ENCODE measurements at regions not wholly inside any gene's neighbourhood (a gene's known extent, or its start where the extent isn't known, plus 50 kb on each side); places are given as distances from the start of the nearest gene placed in this dataset.

- no peak for TF ChIP-seq CTCF (IDR thresholded peaks at IDR 0.05; ENCODE audit: low read depth, low read length)
- TF ChIP-seq EZH2phosphoT487 (IDR thresholded peaks at IDR 0.05; ENCODE audit: low read depth): no peak
Measured at GRCh38 chr2:39871291-39871761, 92.3 kb upstream of the THUMPD2 start.

Data from OCI-LY3 (cell line).